K562 (cell line): ENCODE measurements at regions not wholly inside any gene's neighbourhood (a gene's known extent, or its start where the extent isn't known, plus 50 kb on each side); places are given as distances from the start of the nearest gene placed in this dataset.

ENCODE experiments used
- ATAC-seq: fragments of 200-7000 bp; cut with Tn5 transposase; 3 replicates; pipeline ENCODE4 v1.9.1; 2020; ENCODE audit warnings: moderate library complexity
- BruUV-seq: library from RNA; stranded (reverse); fragments of 400-500 nt; replicated peaks from 2 replicates; lab custom pipeline; 2021; lab: Mats Ljungman, UMichigan
- CTCF ChIA-PET: fragments of 300-600 bp; formaldehyde crosslinking; extraction: SDS; loops from one replicate; lab custom pipeline; 2021; ENCODE audit warnings: low intra/inter-chr PET ratio; lab: Yijun Ruan, JAX
- POLR2A ChIA-PET: fragments of 300-600, 350-650 bp; sonication (Branson Sonifier 250); formaldehyde crosslinking; extraction: SDS; loops from one replicate; lab custom pipeline; 2021; ENCODE audit warnings: antibody characterized with exemption, inconsistent platforms; lab: Yijun Ruan, JAX
- DNase-seq, 4 experiments: peaks; one replicate each; pipeline versions ENCODE4 v3.0.0 to v3.0.0-alpha.2; 2011 to 2018; ENCODE audit warnings: low spot score in 3 of 4, mixed read lengths in 3 of 4; ENCODE audit errors: extremely low read depth in 1 of 4
- FAIRE-seq: peaks from 2 replicates; lab custom pipeline; 2011; peaks lifted over from hg19 to GRCh38; lab: Jason Lieb, UNC
- H2AFZ ChIP-seq: 2 replicates; pipeline ENCODE4 v1.6.0; 2011; ENCODE audit warnings: low read depth, low read length, control low read depth, inconsistent platforms
- H3K27ac ChIP-seq: fragments of 200-600 bp; 3 replicates; pipeline ENCODE4 v1.8.0; 2011; ENCODE audit warnings: low read depth, mild to moderate bottlenecking, control low read depth, inconsistent platforms, low read length, moderate library complexity, mixed read lengths; ENCODE audit errors: extremely low read depth
- H3K27me3 ChIP-seq, 2 experiments: fragments of 300-600 bp in 1 of 2; 2 replicates in 1 of 2; 3 replicates in 1 of 2; pipeline versions ENCODE4 v1.6.0 to v1.8.0; 2011; ENCODE audit warnings: inconsistent platforms in 2 of 2, low read length in 2 of 2, mild to moderate bottlenecking in 1 of 2, mixed read lengths in 1 of 2, moderate library complexity in 1 of 2; ENCODE audit not compliant: control insufficient read depth in 2 of 2, insufficient read depth in 2 of 2
- H3K36me3 ChIP-seq: fragments of 300-600 bp; 3 replicates; pipeline ENCODE4 v1.8.0; 2011; ENCODE audit warnings: mild to moderate bottlenecking, low read length, inconsistent platforms; ENCODE audit not compliant: control insufficient read depth, insufficient read depth
- H3K4me1 ChIP-seq, 2 experiments: fragments of 200-600 bp in 1 of 2; replicated peaks in 1 of 2; 2 replicates in 1 of 2; 3 replicates in 1 of 2; pipeline versions ENCODE4 v1.5.1 to v1.8.0; 2011; ENCODE audit warnings: inconsistent platforms in 2 of 2, low read length in 2 of 2, mild to moderate bottlenecking in 1 of 2, mixed read lengths in 1 of 2, moderate library complexity in 1 of 2; ENCODE audit not compliant: control insufficient read depth in 2 of 2, insufficient read depth in 2 of 2
- H3K4me2 ChIP-seq: 2 replicates; pipeline ENCODE4 v1.6.1; 2011; ENCODE audit warnings: low read length, control low read depth, inconsistent platforms, mixed read lengths; ENCODE audit not compliant: insufficient read depth
- H3K4me3 ChIP-seq: fragments of 200-600 bp; sonication (generic), shearing (Covaris generic); 2 replicates; pipeline ENCODE4 v1.5.1; 2016; ENCODE audit warnings: control low read depth, inconsistent platforms
- H3K79me2 ChIP-seq: fragments of 200-600 bp; 3 replicates; pipeline ENCODE4 v1.8.0; 2011; ENCODE audit warnings: low read length, inconsistent platforms; ENCODE audit not compliant: control insufficient read depth, insufficient read depth
- H3K9ac ChIP-seq, 2 experiments: 2 replicates each; pipeline versions ENCODE4 v1.6.0 to v1.6.1; 2011; ENCODE audit warnings: low read depth in 2 of 2, low read length in 2 of 2, control low read depth in 1 of 2, inconsistent platforms in 1 of 2, mild to moderate bottlenecking in 1 of 2, mixed read lengths in 1 of 2; ENCODE audit not compliant: insufficient read depth in 1 of 2
- H3K9me1 ChIP-seq: one replicate; pipeline ENCODE4 v1.6.0; 2011; ENCODE audit warnings: inconsistent platforms, mild to moderate bottlenecking, low read length, moderate library complexity; ENCODE audit not compliant: control insufficient read depth, insufficient read depth
- H3K9me3 ChIP-seq: replicated peaks from 2 replicates; pipeline ENCODE4 v1.5.1; 2011; ENCODE audit warnings: low read depth, low read length, inconsistent platforms; ENCODE audit not compliant: control insufficient read depth, insufficient read depth
- H4K20me1 ChIP-seq: replicated peaks from 2 replicates; pipeline ENCODE4 v1.6.1; 2011; ENCODE audit warnings: low read length, inconsistent platforms, mixed read lengths; ENCODE audit not compliant: control insufficient read depth, insufficient read depth
- CEBPG ChIP-seq, 3 experiments: fragments of 200-800 bp in 1 of 3; sonication (Bioruptor generic) in 1 of 3; sonication (generic) in 1 of 3; formaldehyde crosslinking in 1 of 3; IDR thresholded peaks in 2 of 3; conservative IDR thresholded peaks in 1 of 3; 2 replicates each; pipeline versions ENCODE4 v1.6.1 to v1.8.0; 2016 to 2022; ENCODE audit warnings: missing compliant biosample characterization in 2 of 3, missing genetic modification characterization in 2 of 3, mild to moderate bottlenecking in 1 of 3, missing genetic modification reagents in 1 of 3
- DNMT1 ChIP-seq: fragments of 450-650 bp; IDR thresholded peaks from 2 replicates; pipeline ENCODE4 v1.6.1; 2016; ENCODE audit warnings: antibody characterized with exemption, mild to moderate bottlenecking
- ELF2 ChIP-seq: fragments of 250-450 bp; sonication (Bioruptor Pico); IDR thresholded peaks from 2 replicates; pipeline ENCODE4 v1.5.0; 2021; ENCODE audit warnings: mild to moderate bottlenecking
- ELK1 ChIP-seq: sonication (generic); formaldehyde crosslinking; IDR thresholded peaks from 2 replicates; pipeline ENCODE4 v1.8.1; 2022; ENCODE audit warnings: missing genetic modification reagents
- JUNB ChIP-seq: fragments of 450-650 bp; formaldehyde crosslinking; conservative IDR thresholded peaks from 2 replicates; pipeline ENCODE4 v1.4.0; 2020; ENCODE audit warnings: mild to moderate bottlenecking
- MAZ ChIP-seq, 2 experiments: fragments of 450-650 bp in 1 of 2; sonication (generic) in 1 of 2; formaldehyde crosslinking; IDR thresholded peaks in 1 of 2; conservative IDR thresholded peaks in 1 of 2; 2 replicates each; pipeline versions ENCODE4 v1.4.0 to v1.5.0; 2020; ENCODE audit warnings: mild to moderate bottlenecking in 1 of 2, missing genetic modification reagents in 1 of 2
- MTA3 ChIP-seq: fragments of 450-650 bp; formaldehyde crosslinking; IDR thresholded peaks from 2 replicates; pipeline ENCODE4 v1.6.1; 2017; ENCODE audit warnings: mild to moderate bottlenecking, borderline replicate concordance
- NFIC ChIP-seq: fragments of 450-650 bp; IDR thresholded peaks from 2 replicates; pipeline ENCODE4 v1.6.1; 2017; ENCODE audit warnings: mild to moderate bottlenecking, inconsistent platforms
- PCBP2 ChIP-seq: fragments of 200-400 bp; formaldehyde crosslinking; IDR thresholded peaks from 2 replicates; pipeline ENCODE4 v1.6.1; 2018; ENCODE audit warnings: low read length, low read depth, mild to moderate bottlenecking, moderate library complexity; ENCODE audit not compliant: poor library complexity, severe bottlenecking
- SMAD3 ChIP-seq: fragments of 450-650 bp; formaldehyde crosslinking; conservative IDR thresholded peaks from 2 replicates; pipeline ENCODE4 v1.4.0; 2020; ENCODE audit warnings: mild to moderate bottlenecking
- TCF7L2 ChIP-seq: fragments of 150-350 bp; IDR thresholded peaks from 2 replicates; pipeline ENCODE4 v1.6.1; 2016; ENCODE audit warnings: low read depth, mild to moderate bottlenecking, low read length, moderate library complexity
- TCFL5 ChIP-seq: fragments of 250-450 bp; sonication (Bioruptor Pico); conservative IDR thresholded peaks from 2 replicates; pipeline ENCODE4 v1.6.1; 2021; ENCODE audit warnings: mild to moderate bottlenecking, moderate library complexity, matching md5 sums
- USF2 ChIP-seq: sonication (generic); formaldehyde crosslinking; IDR thresholded peaks from 2 replicates; pipeline ENCODE4 v1.5.0; 2020; ENCODE audit warnings: missing genetic modification reagents
- YBX1 ChIP-seq: fragments of 450-650 bp; IDR thresholded peaks from 2 replicates; pipeline ENCODE4 v1.7.1; 2016; ENCODE audit warnings: mild to moderate bottlenecking
- ZNF76 ChIP-seq: fragments of 250-450 bp; sonication (Bioruptor Pico); IDR thresholded peaks from 2 replicates; pipeline ENCODE4 v1.4.0; 2020; ENCODE audit warnings: mild to moderate bottlenecking, moderate library complexity, borderline replicate concordance
- WGBS: fragments of 100-300 bp; shearing (Covaris generic); methylation state at CpG from one replicate; pipeline ENCODE4 v1.1.6; 2016; ENCODE audit warnings: low coverage, mixed read lengths; ENCODE audit not compliant: insufficient coverage; ENCODE audit errors: missing lambda C conversion rate; 5-methylcytosine and 5-hydroxymethylcytosine counted together
- in situ Hi-C: fragments of 300-500 bp; cut with MboI; formaldehyde crosslinking; loops from 4 replicates; pipeline ENCODE4 v1.15.0; 2018; ENCODE audit warnings: inconsistent platforms, mixed read lengths
- intact Hi-C: fragments of 100-400 bp; cut with micrococcal nuclease; formaldehyde crosslinking; loops from 2 replicates; pipeline ENCODE4 v1.14.2; 2022
- TF ChIP-seq, protein P1 (sequence below): fragments of 450-650 bp; IDR thresholded peaks from 2 replicates; pipeline ENCODE4 v1.6.1; 2016; ENCODE audit warnings: low read depth, mild to moderate bottlenecking, moderate library complexity

GRCh38 chr6:109925075-109925474, 53.0 kb upstream of the GPR6 start:
- CTCF ChIA-PET: no interaction called here

DNA sequence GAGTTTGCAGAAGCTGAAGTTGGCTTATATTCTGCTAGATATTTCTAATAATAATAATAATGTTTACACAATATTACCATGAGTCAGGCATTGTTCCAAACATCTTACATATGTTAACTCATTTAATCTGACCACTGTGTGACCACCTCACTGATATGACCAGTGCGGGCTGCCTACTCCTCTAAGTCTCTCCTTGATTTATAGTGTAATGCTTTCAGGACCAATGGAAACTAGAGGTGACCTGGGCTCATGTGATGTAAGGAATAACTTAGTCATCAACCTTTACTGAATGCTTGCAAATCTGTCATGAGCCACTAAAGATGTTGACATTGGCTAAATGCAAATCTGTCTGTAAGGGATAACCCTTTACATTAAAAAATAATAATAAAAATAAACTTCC, 51.1 kb upstream of the GPR6 start:
- no TSS peak for BruUV-seq
- Histone ChIP-seq H3K4me1 (no peaks in the 10 kb centered on the region), H3K36me3 (no peaks in the 10 kb centered on the region), H3K27me3 (no peaks in the 10 kb centered on the region), H3K27ac (no peak overlapping the region), H3K9me3 (no peaks in the 10 kb centered on the region), H2AFZ (no peak overlapping the region), H3K79me2 (no peaks in the 10 kb centered on the region), H3K9me1 (no peaks in the 10 kb centered on the region), H3K9ac (no peak overlapping the region), H3K4me3 (no peak overlapping the region), H4K20me1 (no peaks in the 10 kb centered on the region), H3K4me2 (no peak overlapping the region)
- ATAC-seq (no peak), FAIRE-seq (no peak), DNase-seq (no peak)
- ChIA-PET CTCF (no interaction called here), POLR2A (no interaction called here)
- WGBS: 0% methylated on average over 1 of the region's 1 CpG
- in situ Hi-C loops: no loop called here
- intact Hi-C loops: no loop called here
- TF ChIP-seq ELF2 (CRISPR knock-in tag): no peak
- no peak for TF ChIP-seq DNMT1
- no peak for TF ChIP-seq CEBPG (CRISPR knock-in tag; IDR thresholded peaks at IDR 0.05)
- 0 out of 4 replicates have a peak, but pooled peaks of 1 of the 2 experiments have one; percentile 12 for TF ChIP-seq CEBPG (tag; conservative IDR thresholded peaks at IDR 0.05 in 1 of 2, IDR thresholded peaks at IDR 0.05 in 1 of 2)
- TF ChIP-seq MTA3: no peak
- TF ChIP-seq JUNB (CRISPR knock-in tag): no peak
- no peak for TF ChIP-seq ELK1 (CRISPR knock-in tag)
- no peak for TF ChIP-seq MAZ (CRISPR knock-in tag; conservative IDR thresholded peaks at IDR 0.05 in 1 of 2, IDR thresholded peaks at IDR 0.05 in 1 of 2)
- TF ChIP-seq PCBP2: no peak
- no peak for TF ChIP-seq TCFL5 (CRISPR knock-in tag)
- TF ChIP-seq, protein P1, sequence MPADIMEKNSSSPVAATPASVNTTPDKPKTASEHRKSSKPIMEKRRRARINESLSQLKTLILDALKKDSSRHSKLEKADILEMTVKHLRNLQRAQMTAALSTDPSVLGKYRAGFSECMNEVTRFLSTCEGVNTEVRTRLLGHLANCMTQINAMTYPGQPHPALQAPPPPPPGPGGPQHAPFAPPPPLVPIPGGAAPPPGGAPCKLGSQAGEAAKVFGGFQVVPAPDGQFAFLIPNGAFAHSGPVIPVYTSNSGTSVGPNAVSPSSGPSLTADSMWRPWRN: no peak
- TF ChIP-seq USF2 (CRISPR knock-in tag): no peak
- no peak for TF ChIP-seq ZNF76
- TF ChIP-seq SMAD3 (CRISPR knock-in tag): no peak

More at GRCh38 chr6:109925075-109925474, 53.0 kb upstream of the GPR6 start:
- H4K20me1 ChIP-seq: no peaks in the 10 kb centered on the region
- no peak for FAIRE-seq
- TF ChIP-seq NFIC: peak; percentile 34; the same call in 1 of the 2 replicates
- no peak for TF ChIP-seq YBX1
- TF ChIP-seq TCF7L2: no peak
- H3K9ac ChIP-seq: no peak overlapping the region
- intact Hi-C loops: no loop called here
- in situ Hi-C loops: no loop called here
- no peak overlapping the region for H3K27ac ChIP-seq
- WGBS: 0% methylated on average over 3 of the region's 3 CpGs
- H3K27me3 ChIP-seq: peaks cover 7% of the 10 kb centered on the region in 2 experiments; a peak in 3 of 5 replicates
- H3K36me3 ChIP-seq: no peaks in the 10 kb centered on the region
- POLR2A ChIA-PET: no interaction called here
- no peak overlapping the region for H2AFZ ChIP-seq
- no peaks in the 10 kb centered on the region for H3K9me3 ChIP-seq
- DNase-seq: no peak
- no TSS peak for BruUV-seq
- H3K9me1 ChIP-seq: no peaks in the 10 kb centered on the region
- no peaks in the 10 kb centered on the region; a peak in 1 of 5 replicates for H3K4me1 ChIP-seq
- no peak overlapping the region for H3K4me3 ChIP-seq
- no peak overlapping the region for H3K4me2 ChIP-seq
- H3K79me2 ChIP-seq: no peaks in the 10 kb centered on the region
- ATAC-seq: no peak
